ENCODE measurements at regions not wholly inside any gene's neighbourhood (a gene's known extent, or its start where the extent isn't known, plus 50 kb on each side); places are given as distances from the start of the nearest gene placed in this dataset.
"Not testable (repeated sequence)": the region's sequence is repeated elsewhere in the genome, so short reads cannot be mapped to it uniquely, and the experiment has no call there.

GRCh38 chr22:22372086-22372485 is 127.5 kb downstream of the VPREB1 start:
- 70 to 87% methylated on average over 6 of the region's 6 CpGs for WGBS, 2 donors
- H3K36me3 ChIP-seq = no peaks in the 10 kb centered on the region
- no peaks in the 10 kb centered on the region for H3K9me3 ChIP-seq
- ATAC-seq (no peak), FAIRE-seq (no peak), DNase-seq (no peak)
- no peaks in the 10 kb centered on the region for H3K27me3 ChIP-seq
- H3K27ac ChIP-seq = no peak overlapping the region
- H3K4me1 ChIP-seq = no peaks in the 10 kb centered on the region
- TF ChIP-seq CTCF (IDR thresholded peaks at IDR 0.05) = no peak
- H3K4me3 ChIP-seq = no peak overlapping the region
- intact Hi-C loops (cut with DNase I) = no loop called here

- no peak for TF ChIP-seq CTCF (IDR thresholded peaks at IDR 0.05)
- Histone ChIP-seq H3K9me3 (no peaks in the 10 kb centered on the region), H3K4me1 (no peaks in the 10 kb centered on the region), H3K36me3 (no peaks in the 10 kb centered on the region), H3K27ac (no peak overlapping the region), H3K4me3 (no peak overlapping the region), H3K27me3 (no peaks in the 10 kb centered on the region)
- FAIRE-seq = no peak
- ATAC-seq = no peak
- WGBS, 2 donors = 45 to 74% methylated on average over 2 of the region's 2 CpGs
- intact Hi-C loops (cut with DNase I) = no loop called here
- DNase-seq = no peak
Observed at GRCh38 chr22:22374163-22374562, 129.6 kb downstream of the VPREB1 start.

GRCh38 chr22:22374579-22374978 is 130.0 kb downstream of the VPREB1 start:
- DNase-seq (no peak), FAIRE-seq (no peak), ATAC-seq (no peak)
- Histone ChIP-seq H3K27me3 (no peaks in the 10 kb centered on the region), H3K4me1 (no peaks in the 10 kb centered on the region), H3K27ac (no peak overlapping the region), H3K9me3 (no peaks in the 10 kb centered on the region), H3K36me3 (no peaks in the 10 kb centered on the region), H3K4me3 (no peak overlapping the region)
- no peak for TF ChIP-seq CTCF (IDR thresholded peaks at IDR 0.05)
- 61 to 63% methylated on average over 5 of the region's 5 CpGs for WGBS, 2 donors
- intact Hi-C loops (cut with DNase I) = no loop called here

GRCh38 chr22:22375576-22376351 is 131.2 kb downstream of the VPREB1 start:
- H3K27ac ChIP-seq = no peak overlapping the region
- peak in 2 of 4 donors; percentile 67 to 84 for ATAC-seq
- no peak for TF ChIP-seq CTCF (IDR thresholded peaks at IDR 0.05)
- intact Hi-C loops (cut with DNase I) = no loop called here
- WGBS, 2 donors = 59 to 71% methylated on average over 7 of the region's 7 CpGs
- H3K9me3 ChIP-seq = no peaks in the 10 kb centered on the region
- H3K4me3 ChIP-seq = no peak overlapping the region
- FAIRE-seq = no peak
- no peaks in the 10 kb centered on the region for H3K27me3 ChIP-seq
- no peaks in the 10 kb centered on the region for H3K4me1 ChIP-seq
- peak in 3 of 6 donors; percentile 35 to 68 (median 51) for DNase-seq
- H3K36me3 ChIP-seq = no peaks in the 10 kb centered on the region

GRCh38 chr22:22376352-22376706 is 131.7 kb downstream of the VPREB1 start:
- Histone ChIP-seq H3K4me3 (no peak overlapping the region), H3K36me3 (no peaks in the 10 kb centered on the region), H3K27ac (no peak overlapping the region), H3K4me1 (no peaks in the 10 kb centered on the region), H3K27me3 (no peaks in the 10 kb centered on the region), H3K9me3 (no peaks in the 10 kb centered on the region)
- intact Hi-C loops (cut with DNase I) = no loop called here
- no peak for TF ChIP-seq CTCF (IDR thresholded peaks at IDR 0.05)
- 67 to 88% methylated on average over 3 of the region's 3 CpGs for WGBS, 2 donors
- no peak for ATAC-seq
- no peak for FAIRE-seq
- no peak for DNase-seq

- WGBS, 2 donors = 60 to 67% methylated on average over 6 of the region's 6 CpGs
- intact Hi-C loops (cut with DNase I); H3K27me3 ChIP-seq; H3K36me3 ChIP-seq; H3K27ac ChIP-seq; DNase-seq; H3K9me3 ChIP-seq; FAIRE-seq; ATAC-seq; H3K4me3 ChIP-seq; H3K4me1 ChIP-seq: not testable (repeated sequence)
Observed at GRCh38 chr22:22376884-22377283, 131.7 kb downstream of the ZNF280B start.
